ENCODE measurements at regions not wholly inside any gene's neighbourhood (a gene's known extent, or its start where the extent isn't known, plus 50 kb on each side); places are given as distances from the start of the nearest gene placed in this dataset.
"Not testable (repeated sequence)": the region's sequence is repeated elsewhere in the genome, so short reads cannot be mapped to it uniquely, and the experiment has no call there.

DNA sequence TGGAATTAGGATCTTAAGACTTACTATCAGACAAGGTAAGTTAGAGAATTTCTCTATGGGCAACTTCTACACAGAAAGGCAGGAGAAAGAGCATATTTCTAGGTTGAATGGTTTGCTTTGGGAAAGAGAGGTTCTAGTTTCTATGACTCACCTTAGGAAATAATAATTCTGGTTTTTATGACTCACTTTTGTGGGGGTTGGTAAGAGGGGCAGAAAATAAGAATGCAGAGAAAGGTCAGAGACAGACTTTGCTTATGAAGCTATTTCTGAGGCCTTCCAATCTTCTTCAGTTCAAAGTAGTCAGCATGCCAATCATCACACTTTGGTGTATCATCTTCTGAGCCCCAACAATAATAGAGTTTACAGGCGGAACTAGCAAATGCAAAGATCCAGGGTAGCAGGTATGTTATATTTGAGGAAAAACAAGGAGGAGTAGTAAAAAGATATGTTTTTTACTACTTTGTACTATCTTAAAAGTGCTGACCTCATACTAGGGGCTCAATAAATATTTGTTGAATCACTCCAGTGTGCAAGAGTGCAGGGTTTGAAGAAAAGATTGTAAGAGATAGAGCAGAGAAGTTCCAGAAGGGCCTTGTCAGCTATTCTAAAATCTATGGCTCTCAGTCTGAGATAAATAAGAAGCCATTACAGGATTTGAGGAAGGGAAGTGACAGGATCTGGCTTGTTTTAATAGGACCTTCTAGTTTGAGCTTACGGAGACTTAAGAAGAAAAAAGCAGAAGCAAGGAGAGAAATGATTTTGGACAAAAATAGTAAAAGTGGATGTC, 56.7 kb upstream of the LRFN5 start:
- DNase-seq (ENCODE audit: low read depth in 4 of 4, low spot score in 3 of 4) = no peak

DNA sequence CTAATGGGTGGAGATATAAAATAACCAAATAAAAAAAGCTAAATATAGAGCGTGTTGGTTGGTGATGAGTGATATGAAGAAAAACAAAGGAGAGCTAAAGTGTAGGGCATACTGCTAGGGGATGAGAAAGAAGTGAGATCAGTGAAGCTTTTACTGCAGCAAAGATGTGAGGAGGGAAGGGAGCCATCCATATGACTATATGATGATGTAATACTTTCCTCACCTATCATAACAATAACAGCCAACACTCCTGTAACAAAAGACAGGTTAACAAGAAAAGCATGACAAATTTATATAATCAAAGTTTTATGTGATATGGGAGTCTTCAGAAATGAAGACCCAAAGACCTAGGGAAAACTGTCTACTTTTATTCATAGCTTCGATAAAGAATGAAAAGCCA, 57.4 kb upstream of the LRFN5 start:
- no peak for DNase-seq (ENCODE audit: low read depth in 4 of 4, low spot score in 3 of 4)

DNA sequence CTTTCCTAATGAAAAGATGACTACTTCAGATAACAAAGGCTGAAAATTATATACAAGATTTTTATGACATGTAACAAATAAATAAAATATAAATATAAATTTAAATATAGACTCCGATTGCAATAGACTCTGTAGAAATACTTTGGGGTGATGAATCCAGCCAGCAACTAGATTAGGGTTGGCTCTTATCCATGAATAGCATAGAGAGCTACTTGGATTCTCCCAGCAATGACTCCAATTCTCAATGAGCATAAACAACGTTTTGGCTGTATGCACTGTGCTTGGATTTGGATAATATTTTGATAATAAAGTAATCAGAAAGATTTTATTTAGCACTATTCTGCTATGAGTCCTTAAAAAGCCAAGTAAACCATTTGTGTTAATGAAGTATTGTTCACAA, 58.0 kb upstream of the LRFN5 start:
- DNase-seq (ENCODE audit: low read depth in 4 of 4, low spot score in 3 of 4) = no peak

DNA sequence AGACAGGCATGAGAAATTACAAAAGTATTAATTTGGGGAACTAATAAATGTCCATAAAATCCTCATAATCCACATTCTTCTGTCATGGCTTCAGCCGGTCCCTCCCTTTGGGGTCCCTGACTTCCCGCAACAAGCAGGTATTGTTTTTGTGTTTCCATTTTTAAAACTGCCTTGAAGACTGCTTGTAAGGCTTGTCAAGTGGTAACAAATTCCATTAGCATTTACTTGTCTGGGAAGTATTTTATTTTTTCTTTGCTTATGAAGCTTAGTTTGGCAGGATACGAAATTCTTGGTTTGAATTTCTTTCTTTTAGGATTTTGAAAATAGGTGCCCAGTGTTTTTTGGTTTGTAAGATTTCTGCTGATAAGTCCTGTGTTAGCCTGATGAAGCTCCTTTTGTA, 65.3 kb upstream of the LRFN5 start:
- DNase-seq (ENCODE audit: low read depth in 4 of 4, low spot score in 3 of 4) = no peak

DNA sequence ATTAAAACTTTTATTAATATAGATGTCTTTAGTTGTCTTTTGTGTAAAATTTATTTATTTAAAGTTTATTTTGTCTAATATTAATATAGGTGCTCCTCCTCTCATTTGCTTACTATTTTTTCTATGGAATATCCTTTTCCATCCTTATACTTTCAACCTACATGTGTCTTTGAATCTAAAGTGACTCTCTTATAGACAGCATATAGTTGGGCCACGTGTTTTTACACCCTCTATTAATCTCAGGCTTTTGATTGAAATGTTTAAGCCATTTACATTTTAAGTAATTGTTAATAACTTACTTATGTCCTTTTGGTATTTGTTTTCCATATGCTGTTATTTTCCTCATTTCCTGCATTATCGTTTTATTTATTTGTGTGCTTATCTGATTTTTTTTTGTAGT, 74.4 kb upstream of the LRFN5 start:
- no peak for DNase-seq (ENCODE audit: low read depth in 4 of 4, low spot score in 3 of 4)

DNA sequence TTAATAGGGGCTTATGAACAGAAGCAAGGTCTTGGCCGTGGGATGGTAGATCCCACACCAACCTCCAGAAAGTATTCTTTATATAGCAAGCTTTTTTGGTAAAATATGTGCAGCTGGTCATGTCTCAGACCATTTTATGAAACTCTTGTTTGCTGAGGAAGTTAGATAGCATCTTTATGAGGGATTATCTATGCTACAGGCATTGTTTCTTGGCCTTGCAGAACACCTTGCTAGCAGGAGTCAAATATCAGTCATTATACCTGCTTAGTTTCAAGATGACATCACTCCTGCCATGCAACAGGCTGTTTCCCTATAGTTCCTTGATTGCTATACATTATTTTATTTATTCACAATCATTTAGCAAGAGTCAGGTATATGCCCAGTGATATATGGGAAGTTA, 84.8 kb upstream of the LRFN5 start:
- DNase-seq (ENCODE audit: low read depth in 4 of 4, low spot score in 3 of 4) = no peak

DNA sequence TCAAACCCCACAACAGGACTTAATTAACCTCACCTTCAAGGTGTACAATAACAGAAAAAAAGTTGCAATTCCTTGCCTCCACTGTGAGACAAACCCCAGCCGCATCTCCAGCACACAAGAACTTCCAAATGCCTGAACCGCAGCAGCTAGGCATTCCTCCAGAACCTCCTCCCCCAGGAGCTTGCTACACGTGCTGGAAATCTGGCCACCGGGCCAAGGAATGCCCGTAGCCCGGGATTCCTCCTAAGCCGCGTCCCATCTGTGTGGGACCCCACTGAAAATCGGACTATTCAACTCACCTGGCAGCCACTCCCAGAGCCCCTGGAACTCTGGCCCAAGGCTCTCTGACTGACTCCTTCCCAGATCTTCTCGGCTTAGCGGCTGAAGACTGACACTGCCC, 88.6 kb upstream of the LRFN5 start:
- DNase-seq (ENCODE audit: low read depth in 4 of 4, low spot score in 3 of 4) = not testable (repeated sequence)

DNA sequence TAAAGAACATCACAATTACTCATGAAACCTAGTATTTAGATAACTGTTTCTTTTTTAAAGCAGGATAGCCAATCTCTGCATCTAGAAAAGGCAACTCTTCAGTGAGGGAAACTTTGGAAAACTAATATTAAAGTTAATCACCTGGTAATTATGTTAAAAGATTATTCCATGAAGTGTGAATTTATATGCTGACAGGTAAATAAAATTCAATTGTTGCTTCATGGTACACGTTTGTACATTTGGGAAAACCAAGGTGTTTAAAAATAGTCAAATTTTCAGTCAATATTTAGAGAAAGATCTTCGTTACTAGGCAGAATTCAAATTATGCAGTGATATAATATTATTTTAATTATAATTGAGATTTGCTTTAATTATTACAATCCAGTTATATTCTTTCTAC, 100.1 kb upstream of the LRFN5 start:
- DNase-seq (ENCODE audit: low read depth in 4 of 4, low spot score in 3 of 4) = no peak

DNA sequence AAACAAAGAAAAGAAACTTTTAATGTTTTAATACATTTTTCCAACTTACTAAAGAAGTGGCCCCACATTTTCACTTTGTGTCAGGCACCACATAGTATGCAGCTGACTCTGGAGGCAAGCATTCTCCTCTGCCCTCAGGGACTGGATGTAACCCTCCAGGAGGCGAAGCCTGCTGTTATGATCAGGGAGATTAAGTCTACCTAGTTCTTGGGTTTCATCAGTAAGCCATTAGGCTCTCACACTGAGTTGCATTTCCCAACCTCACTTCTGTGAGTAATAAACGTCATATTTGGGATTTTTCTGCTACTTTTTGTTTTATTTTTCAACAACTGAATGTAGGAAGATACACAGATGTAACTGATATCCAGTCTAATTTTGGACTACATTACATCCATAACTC, 101.2 kb upstream of the LRFN5 start:
- no peak for DNase-seq (ENCODE audit: low read depth in 4 of 4, low spot score in 3 of 4)

DNA sequence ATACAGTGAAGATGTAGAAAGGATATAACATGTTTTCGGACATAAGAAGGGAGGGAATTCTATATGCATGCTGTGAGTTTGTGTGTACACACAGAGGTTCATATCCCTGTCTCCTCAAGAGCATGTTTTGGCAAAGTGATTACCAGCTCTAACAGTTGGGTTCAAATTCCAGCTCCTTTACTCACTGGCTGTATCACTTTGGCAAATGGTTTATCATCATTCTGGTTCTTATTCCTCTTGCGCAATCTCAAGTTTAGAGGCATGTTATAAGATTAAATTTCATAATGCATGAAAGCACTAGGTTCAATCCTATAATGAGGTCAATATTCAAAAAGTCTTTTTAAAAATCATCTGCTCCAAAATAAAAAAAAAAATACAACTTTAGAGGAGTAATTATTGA, 107.7 kb upstream of the LRFN5 start:
- no peak for DNase-seq (ENCODE audit: low read depth in 4 of 4, low spot score in 3 of 4)

DNA sequence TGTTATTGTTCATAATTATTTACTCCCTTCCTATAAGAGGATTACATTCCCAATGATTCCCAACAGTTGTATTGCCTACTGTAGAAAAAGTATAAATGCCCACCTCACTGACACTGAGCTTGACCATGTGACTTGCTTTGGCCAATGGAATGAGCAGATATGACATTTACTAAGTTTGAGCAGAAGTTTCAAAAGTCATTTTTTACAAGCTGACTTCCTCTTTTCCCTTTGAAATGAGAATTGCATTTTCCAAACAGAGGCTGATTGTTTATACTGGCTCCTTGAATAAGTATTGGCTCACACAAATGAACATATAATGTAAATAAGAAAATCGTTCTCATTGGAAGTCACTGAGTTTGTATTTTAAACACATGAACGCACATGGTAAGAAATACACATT, 116.4 kb upstream of the LRFN5 start:
- no peak for DNase-seq (ENCODE audit: low read depth in 4 of 4, low spot score in 3 of 4)

DNA sequence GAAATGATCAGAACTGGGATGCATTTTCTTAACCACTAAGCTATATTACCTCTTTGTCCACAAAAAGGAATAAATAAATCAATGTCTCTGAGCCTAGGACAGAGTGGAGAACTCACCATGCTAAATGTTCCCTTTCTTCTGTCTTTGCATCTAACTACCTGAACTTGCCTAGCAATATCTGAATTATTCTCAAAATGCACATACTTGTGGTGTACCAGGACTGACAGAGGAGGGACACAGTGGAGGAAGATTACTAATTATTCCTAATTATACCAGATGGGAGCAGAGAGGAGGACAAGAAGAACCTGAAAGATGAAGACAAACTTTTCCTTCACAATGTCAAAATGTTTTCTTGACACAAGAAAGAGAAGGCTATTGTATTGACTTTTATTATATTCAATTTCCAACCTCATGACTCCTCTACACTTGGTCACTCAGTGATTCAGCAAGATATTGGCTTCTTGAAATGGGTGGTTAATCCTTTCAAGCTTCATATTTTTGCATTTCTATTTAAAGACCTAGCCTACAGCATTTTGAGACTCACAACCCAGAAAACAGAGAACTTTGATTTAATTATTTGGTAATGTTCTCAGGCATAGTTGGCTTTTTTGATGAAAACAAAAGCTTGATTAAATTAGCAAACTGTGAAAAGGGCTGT, 117.2 kb upstream of the LRFN5 start:
- no peak for DNase-seq (ENCODE audit: low read depth in 4 of 4, low spot score in 3 of 4)

DNA sequence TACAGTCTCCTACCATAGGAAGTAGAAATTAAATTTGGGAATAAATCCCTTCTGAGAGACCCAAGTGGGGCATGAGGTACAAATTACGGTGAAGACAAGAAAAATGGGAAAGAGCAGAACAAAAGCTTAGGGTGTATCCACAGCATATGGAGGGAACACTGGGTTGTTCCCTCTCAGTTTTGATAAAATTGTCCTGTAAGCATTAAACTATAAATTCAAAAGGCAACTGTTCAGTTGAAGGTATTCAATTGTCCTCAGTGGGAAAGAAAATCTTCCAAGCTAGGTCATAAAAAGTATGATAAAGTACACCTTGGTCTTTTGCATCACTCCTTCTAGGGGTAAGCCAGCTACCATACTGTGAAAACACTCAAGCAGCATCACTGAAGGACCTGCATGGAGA, 118.3 kb upstream of the LRFN5 start:
- no peak for DNase-seq (ENCODE audit: low read depth in 4 of 4, low spot score in 3 of 4)

DNA sequence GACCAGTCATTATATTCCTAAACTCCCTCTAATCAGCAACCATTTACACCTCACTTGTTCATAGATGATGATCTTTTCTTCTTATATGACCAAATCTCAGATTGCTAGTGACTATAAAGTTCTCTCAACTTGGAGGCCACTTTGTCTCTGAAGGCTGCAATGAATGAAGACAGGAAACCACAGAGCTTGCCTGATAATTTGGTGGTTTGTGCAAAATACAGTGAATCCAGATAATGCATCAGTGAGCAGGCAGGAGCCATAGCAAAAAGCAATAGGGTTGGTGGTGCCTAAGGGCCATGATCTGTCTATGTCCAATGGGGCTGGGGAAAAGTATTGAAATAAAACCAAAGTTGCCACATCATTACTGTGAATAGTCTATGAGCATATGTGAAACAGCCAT, 123.8 kb upstream of the LRFN5 start:
- DNase-seq (ENCODE audit: low read depth in 4 of 4, low spot score in 3 of 4) = no peak

DNA sequence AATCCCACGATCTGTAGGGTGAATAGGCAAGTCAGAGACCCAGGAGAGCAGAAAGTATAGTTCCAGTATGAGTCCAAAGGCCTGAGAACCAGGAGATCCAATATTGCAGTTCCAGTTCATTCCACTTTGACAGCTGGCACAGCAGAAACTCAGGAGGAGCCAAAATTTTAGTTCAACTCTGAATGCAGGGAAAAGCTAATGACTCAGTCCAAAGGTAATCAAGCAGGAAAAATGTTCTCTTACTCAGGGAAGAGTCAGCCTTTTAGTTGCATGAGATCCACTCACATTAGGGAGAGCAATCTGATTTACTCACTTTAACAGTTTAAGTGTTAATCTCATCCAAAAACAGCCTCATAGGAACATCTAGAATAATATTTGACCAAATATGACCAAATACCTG, 130.2 kb upstream of the LRFN5 start:
- DNase-seq (ENCODE audit: low read depth in 4 of 4, low spot score in 3 of 4) = no peak

DNA sequence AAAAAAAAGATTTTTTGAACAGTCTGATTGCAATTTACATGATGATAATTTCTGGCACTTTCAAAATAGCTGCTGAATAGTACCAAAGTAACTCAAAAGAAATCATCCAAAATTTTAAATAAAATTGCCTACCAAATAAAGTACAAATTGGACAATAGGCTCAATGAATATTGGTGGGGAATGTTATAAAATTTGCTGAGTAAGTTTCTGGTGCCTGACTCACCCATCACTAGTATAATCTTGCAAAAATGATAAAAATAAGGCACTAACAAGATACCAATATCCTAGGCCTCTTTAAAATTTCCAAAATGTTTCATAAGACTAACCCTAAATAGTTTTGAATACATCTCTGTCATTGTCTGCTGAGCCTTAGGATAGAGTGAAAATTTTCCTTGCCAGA, 145.3 kb upstream of the LRFN5 start:
- no peak for DNase-seq (ENCODE audit: low read depth in 4 of 4, low spot score in 3 of 4)

DNA sequence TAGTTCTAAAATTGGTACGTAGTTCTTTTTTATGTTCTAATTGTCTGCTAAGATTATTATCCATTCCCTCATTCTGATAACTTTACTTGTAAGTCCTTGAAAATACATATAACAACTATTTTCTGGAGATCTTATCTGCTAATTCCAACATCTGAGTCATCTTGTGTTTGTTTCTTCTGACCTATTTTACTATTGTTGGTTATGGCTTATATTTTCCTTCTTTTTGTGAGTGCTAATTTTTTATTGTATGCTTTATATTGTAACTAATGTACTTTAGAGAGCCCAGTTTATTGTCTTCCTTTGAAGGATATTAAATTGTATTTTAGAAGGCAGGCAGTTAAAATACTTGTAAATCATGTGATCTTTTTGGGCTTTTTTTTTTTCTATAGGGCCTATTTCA, 149.3 kb upstream of the LRFN5 start:
- DNase-seq (ENCODE audit: low read depth in 4 of 4, low spot score in 3 of 4) = no peak

DNA sequence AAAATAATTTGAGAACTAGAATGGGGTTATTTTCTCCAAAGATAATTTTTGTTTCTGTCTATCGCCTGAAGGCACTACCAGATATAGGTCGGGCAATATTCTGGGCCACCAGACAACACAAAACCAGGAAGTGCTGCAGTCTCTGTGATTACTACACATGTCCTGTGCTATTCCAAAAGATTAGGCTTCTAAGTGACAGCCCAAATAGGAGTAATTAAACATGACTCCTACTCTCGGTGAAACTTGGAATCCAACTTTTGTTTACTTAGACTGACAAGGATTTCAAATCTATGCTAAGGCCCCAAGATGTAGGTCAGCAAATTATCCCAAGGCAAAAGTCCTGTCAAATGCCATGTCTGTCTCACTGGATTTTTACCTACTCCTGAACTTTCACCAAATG, 157.6 kb upstream of the LRFN5 start:
- no peak for DNase-seq (ENCODE audit: low read depth in 4 of 4, low spot score in 3 of 4)

DNA sequence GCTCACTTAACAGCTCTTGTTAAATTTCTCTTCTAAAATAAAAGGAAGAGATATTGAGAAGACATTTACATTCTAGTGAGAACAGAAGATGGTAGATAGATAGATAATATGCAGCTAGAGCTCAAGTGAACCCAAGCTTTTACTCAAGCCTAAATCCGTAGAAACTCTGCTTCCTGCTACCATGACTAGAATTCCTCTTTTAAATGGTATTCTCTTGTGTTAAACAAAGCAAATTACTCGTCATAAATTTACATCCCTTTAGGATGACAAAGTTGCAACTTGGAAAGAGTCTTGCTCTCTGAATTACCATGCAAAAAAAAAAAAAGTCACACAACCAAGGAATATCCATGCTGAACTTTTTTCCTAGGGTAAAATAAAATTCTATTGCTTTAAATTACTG, 160.7 kb upstream of the LRFN5 start:
- no peak for DNase-seq (ENCODE audit: low read depth in 4 of 4, low spot score in 3 of 4)

DNA sequence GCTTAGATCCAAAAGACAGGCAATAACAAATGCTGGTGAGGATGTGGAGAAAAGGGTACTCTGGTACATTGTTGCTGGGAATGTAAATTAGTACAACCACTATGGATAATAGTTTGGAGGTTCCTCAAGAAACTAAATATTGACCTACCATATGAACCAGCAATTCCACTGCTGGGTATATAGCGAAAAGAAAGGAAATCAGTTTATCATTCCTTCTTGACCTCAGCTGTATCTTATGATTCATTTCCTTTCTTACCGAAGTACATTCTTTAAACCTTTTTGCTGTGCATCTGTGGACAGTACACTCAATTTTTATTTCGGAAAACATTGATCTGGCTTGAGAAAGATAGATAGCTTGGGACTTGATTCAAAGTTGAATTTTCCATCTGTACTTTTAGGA, 183.2 kb upstream of the LRFN5 start:
- no peak for DNase-seq (ENCODE audit: low read depth in 4 of 4, low spot score in 3 of 4)

DNA sequence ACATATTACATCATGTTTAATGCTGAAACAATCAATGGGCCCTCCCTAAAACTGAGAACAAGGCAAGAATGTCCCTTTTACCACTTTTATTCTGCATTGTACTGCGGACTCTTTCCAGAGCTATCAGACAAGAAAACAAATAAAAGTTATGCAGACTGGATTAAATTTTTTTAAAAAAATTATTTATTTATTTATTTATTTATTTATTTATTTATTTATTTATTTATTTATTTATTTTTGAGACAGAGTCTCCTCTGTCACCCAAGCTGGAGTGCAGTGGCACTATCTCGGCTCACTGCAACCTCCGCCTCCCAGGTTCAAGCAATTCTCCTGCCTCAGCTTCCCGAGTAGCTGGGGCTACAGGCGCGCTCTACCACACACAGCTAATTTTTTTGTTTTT, 185.4 kb upstream of the LRFN5 start:
- not testable (repeated sequence) for DNase-seq (ENCODE audit: low read depth in 4 of 4, low spot score in 3 of 4)

DNA sequence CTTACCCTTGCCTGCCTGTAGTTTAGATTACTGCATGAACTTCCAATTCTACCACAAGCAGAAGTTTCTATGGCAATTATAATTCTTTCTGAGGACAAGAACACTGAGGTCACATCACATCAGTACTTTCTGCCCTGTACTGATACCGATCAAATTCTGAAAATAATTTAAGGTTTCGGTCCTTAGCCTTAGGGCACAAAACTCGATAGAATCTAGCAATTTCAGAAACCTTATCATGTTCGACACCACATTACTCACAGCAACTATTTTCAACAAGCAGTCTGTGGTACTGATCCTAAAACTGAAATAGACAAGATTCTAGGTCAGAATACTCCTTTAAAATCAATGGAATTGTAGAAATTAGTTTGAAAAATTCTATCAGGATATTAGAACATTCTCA, 187.0 kb upstream of the LRFN5 start:
- no peak for DNase-seq (ENCODE audit: low read depth in 4 of 4, low spot score in 3 of 4)

DNA sequence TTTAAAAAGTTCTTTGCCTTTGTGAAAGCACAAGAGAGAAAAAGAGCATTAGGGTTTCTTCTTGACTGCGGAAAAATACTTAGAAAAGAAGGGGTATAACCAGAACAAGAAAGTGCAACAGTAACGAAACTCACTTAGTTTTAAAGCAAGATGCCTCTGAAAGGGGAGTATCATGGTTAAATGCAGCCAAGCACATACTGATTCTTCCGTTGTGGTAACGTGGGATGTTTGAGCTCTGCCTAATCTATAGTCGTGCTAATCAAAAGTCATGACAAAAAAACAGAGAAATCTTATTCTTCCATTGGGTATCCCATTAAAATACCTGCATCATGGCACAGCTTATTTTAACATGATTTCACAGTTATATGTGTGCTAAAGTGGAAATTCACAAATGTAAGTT, 187.8 kb upstream of the LRFN5 start:
- DNase-seq (ENCODE audit: low read depth in 4 of 4, low spot score in 3 of 4) = no peak
